Astrocyte (in vitro differentiated cells and primary cell): ENCODE measurements at regions not wholly inside any gene's neighbourhood (a gene's known extent, or its start where the extent isn't known, plus 50 kb on each side); places are given as distances from the start of the nearest gene placed in this dataset.

ENCODE experiments used
- CTCF ChIP-seq: IDR thresholded peaks from 2 replicates; pipeline ENCODE4 v1.5.1; 2011; ENCODE audit warnings: low read depth, mild to moderate bottlenecking, inconsistent platforms, low read length, moderate library complexity; ENCODE audit not compliant: insufficient read depth
- EZH2 ChIP-seq: IDR thresholded peaks from 2 replicates; pipeline ENCODE4 v1.6.1; 2012; ENCODE audit warnings: mild to moderate bottlenecking, low read length, inconsistent platforms; ENCODE audit not compliant: insufficient read depth

- no peak for TF ChIP-seq CTCF
- no peak for TF ChIP-seq EZH2
These were observed 99.9 kb upstream of the CHST15 start for GRCh38 chr10:124193309-124193696.
